ENCODE measurements at regions not wholly inside any gene's neighbourhood (a gene's known extent, or its start where the extent isn't known, plus 50 kb on each side); places are given as distances from the start of the nearest gene placed in this dataset.

GRCh38 chr11:37504921-37505320 is 906.9 kb upstream of the RAG2 start:
- Histone ChIP-seq H2BK120ac (ENCODE audit: low read depth, low read length, poor library complexity, severe bottlenecking) (no peak overlapping the region), H3K23me2 (ENCODE audit: insufficient read length, low read depth, low read length, poor library complexity, severe bottlenecking) (no peaks in the 10 kb centered on the region), H3K27me3 (ENCODE audit: insufficient read depth, low read length) (no peaks in the 10 kb centered on the region), H2AK5ac (ENCODE audit: insufficient read length, low read length) (no peak overlapping the region), H3K18ac (ENCODE audit: insufficient read length, low read depth, low read length) (no peak overlapping the region), H2BK20ac (ENCODE audit: low read depth, low read length, poor library complexity, severe bottlenecking) (no peak overlapping the region), H2BK12ac (ENCODE audit: insufficient read length, low read depth, low read length) (no peak overlapping the region), H3K23ac (ENCODE audit: insufficient read length, low read depth, low read length) (no peak overlapping the region), H4K20me1 (ENCODE audit: control insufficient read depth, insufficient read depth, insufficient read length) (no peaks in the 10 kb centered on the region), H2AFZ (ENCODE audit: low read length) (no peak overlapping the region), H3K4me1 (ENCODE audit: insufficient read depth, low read length) (no peaks in the 10 kb centered on the region; the same call in 1 of the 2 replicates), H4K8ac (replicated peaks; ENCODE audit: insufficient read length, low read depth, low read length) (no peak overlapping the region), H3K14ac (ENCODE audit: insufficient read depth, low read length) (no peak overlapping the region), H3K9ac (ENCODE audit: extremely low read depth, insufficient read length, low read length) (no peak overlapping the region), H2BK15ac (ENCODE audit: low read depth, low read length) (no peak overlapping the region), H3K56ac (ENCODE audit: insufficient read length, low read depth, low read length) (no peak overlapping the region), H3K4ac (ENCODE audit: low read depth, low read length) (no peak overlapping the region), H3K79me1 (ENCODE audit: insufficient read depth, low read depth, low read length, poor library complexity, severe bottlenecking) (no peaks in the 10 kb centered on the region), H3K79me2 (ENCODE audit: insufficient read depth, low read length) (no peaks in the 10 kb centered on the region), H4K91ac (ENCODE audit: insufficient read length, low read depth, low read length) (no peak overlapping the region), H3K4me2 (ENCODE audit: insufficient read depth, insufficient read length, low read length) (no peak overlapping the region), H3K27ac (ENCODE audit: insufficient read length, low read depth, low read length) (no peak overlapping the region), H4K5ac (ENCODE audit: insufficient read length, low read depth, low read length) (no peak overlapping the region), H3T11ph (ENCODE audit: low read length) (no peak overlapping the region), H3K9me3 (ENCODE audit: control insufficient read depth, low read depth, low read length) (no peaks in the 10 kb centered on the region), H2BK5ac (ENCODE audit: insufficient read length, low read length) (no peak overlapping the region)
- no CpG with 5 or more reads among the region's 3 CpGs for WGBS (ENCODE audit: extremely low coverage, insufficient read length, low lambda C conversion rate)
- H3K4me3 Mint-ChIP-seq: no peak overlapping the region
- peak overlapping the region in 2 of 3 experiments; percentile 83 to 85; a peak in 3 of 7 replicates for H3K27ac Mint-ChIP-seq
- H3K9me3 Mint-ChIP-seq: peaks cover 0 to 4% of the 10 kb centered on the region in 2 experiments; a peak in 3 of 5 replicates
- no peak for TF ChIP-seq CTCF (conservative IDR thresholded peaks at IDR 0.05)
- no peaks in the 10 kb centered on the region for H3K27me3 Mint-ChIP-seq (ENCODE audit: low read depth)
- no peak for DNase-seq
- peaks cover 42% of the 10 kb centered on the region in 2 experiments for H3K4me1 Mint-ChIP-seq
- peaks cover 0 to 23% (median 4%) of the 10 kb centered on the region in 3 experiments; a peak in 4 of 7 replicates for H3K36me3 Mint-ChIP-seq (ENCODE audit: insufficient read depth in 1 of 3, low read depth in 3 of 3)
